HepG2 (cell line): ENCODE measurements at regions not wholly inside any gene's neighbourhood (a gene's known extent, or its start where the extent isn't known, plus 50 kb on each side); places are given as distances from the start of the nearest gene placed in this dataset.

Experiments
- ATAC-seq: fragments of 200-7000 bp; cut with Tn5 transposase; 3 replicates; pipeline ENCODE4 v1.9.1; 2020; ENCODE audit warnings: mild to moderate bottlenecking, moderate library complexity
- BruUV-seq: library from RNA; stranded (reverse); fragments of 400-500 nt; replicated peaks from 2 replicates; lab custom pipeline; 2021; lab: Mats Ljungman, UMichigan
- CTCF ChIA-PET: fragments of 300-600 bp; formaldehyde crosslinking; extraction: SDS; loops from one replicate; lab custom pipeline; 2021; ENCODE audit warnings: low total read pairs, inconsistent platforms, low intra/inter-chr PET ratio; lab: Yijun Ruan, JAX
- POLR2A ChIA-PET: fragments of 350-600 bp; sonication (Branson Sonifier 250); formaldehyde crosslinking; loops from one replicate; lab custom pipeline; 2020; ENCODE audit warnings: antibody characterized with exemption, inconsistent platforms; lab: Yijun Ruan, JAX
- DNase-seq: peaks from one replicate; pipeline ENCODE4 v3.0.0-alpha.2; 2015; ENCODE audit warnings: low spot score
- FAIRE-seq: peaks from 3 replicates; lab custom pipeline; 2011; peaks lifted over from hg19 to GRCh38; lab: Jason Lieb, UNC
- H2AFZ ChIP-seq: one replicate; pipeline ENCODE4 v1.6.1; 2011; ENCODE audit warnings: low read length, inconsistent platforms
- H3K27ac ChIP-seq: fragments of 300-600 bp; 3 replicates; pipeline ENCODE4 v1.8.0; 2011; ENCODE audit warnings: mixed run types, mild to moderate bottlenecking, mixed read lengths, low read length, inconsistent platforms; ENCODE audit not compliant: insufficient read depth; ENCODE audit errors: extremely low read length
- H3K27me3 ChIP-seq, 2 experiments: fragments of 200-600 bp in 1 of 2; 2 replicates in 1 of 2; 3 replicates in 1 of 2; pipeline versions ENCODE4 v1.6.0 to v1.8.0; 2011; ENCODE audit warnings: low read length in 2 of 2, mild to moderate bottlenecking in 2 of 2, moderate library complexity in 2 of 2, inconsistent platforms in 1 of 2; ENCODE audit not compliant: insufficient read depth in 2 of 2, control insufficient read depth in 1 of 2
- H3K36me3 ChIP-seq, 2 experiments: fragments of 200-600 bp in 1 of 2; replicated peaks in 1 of 2; 2 replicates in 1 of 2; 3 replicates in 1 of 2; pipeline versions ENCODE4 v1.5.1 to v1.8.0; 2011; ENCODE audit warnings: low read length in 2 of 2, inconsistent platforms in 1 of 2; ENCODE audit not compliant: insufficient read depth in 2 of 2, control insufficient read depth in 1 of 2
- H3K4me1 ChIP-seq: 2 replicates; pipeline ENCODE4 v1.5.1; 2012; ENCODE audit warnings: low read length, inconsistent platforms; ENCODE audit not compliant: insufficient read depth
- H3K4me2 ChIP-seq: 2 replicates; pipeline ENCODE4 v1.6.0; 2011; ENCODE audit warnings: low read depth, low read length, inconsistent platforms
- H3K4me3 ChIP-seq, 3 experiments: fragments of 200-600 bp in 1 of 3; sonication (generic), shearing (Covaris generic) in 1 of 3; replicated peaks in 1 of 3; 2 replicates each; pipeline ENCODE4 v1.5.1; 2011 to 2016; ENCODE audit warnings: low read length in 3 of 3, inconsistent platforms in 2 of 3, low read depth in 2 of 3, mild to moderate bottlenecking in 2 of 3, control low read depth in 1 of 3, mixed read lengths in 1 of 3; ENCODE audit not compliant: insufficient read depth in 1 of 3
- H3K79me2 ChIP-seq: one replicate; pipeline ENCODE4 v1.6.1; 2011; ENCODE audit warnings: low read length, inconsistent platforms; ENCODE audit not compliant: insufficient read depth
- H3K9ac ChIP-seq: 2 replicates; pipeline ENCODE4 v1.6.0; 2011; ENCODE audit warnings: mild to moderate bottlenecking, low read depth, low read length, inconsistent platforms; ENCODE audit not compliant: insufficient read depth
- H3K9me3 ChIP-seq: 2 replicates; pipeline ENCODE4 v1.5.1; 2012; ENCODE audit warnings: mild to moderate bottlenecking, low read length
- H4K20me1 ChIP-seq: 2 replicates; pipeline ENCODE4 v1.6.0; 2011; ENCODE audit warnings: inconsistent platforms, mild to moderate bottlenecking, low read length, moderate library complexity; ENCODE audit not compliant: insufficient read depth
- FOXJ3 ChIP-seq: sonication (generic); formaldehyde crosslinking; IDR thresholded peaks from 2 replicates; pipeline ENCODE4 v1.4.0; 2020; ENCODE audit warnings: missing genetic modification reagents, mild to moderate bottlenecking, borderline replicate concordance
- FOXM1 ChIP-seq: sonication (generic); formaldehyde crosslinking; IDR thresholded peaks from 2 replicates; pipeline ENCODE4 v1.5.0; 2020; ENCODE audit warnings: missing genetic modification reagents
- GABPA ChIP-seq, 2 experiments: IDR thresholded peaks; 2 replicates each; pipeline ENCODE4 v1.6.1; 2011 to 2016; ENCODE audit warnings: low read depth in 2 of 2, low read length in 1 of 2, missing biosample characterization in 1 of 2, missing genetic modification characterization in 1 of 2
- GFI1 ChIP-seq: sonication (generic); formaldehyde crosslinking; IDR thresholded peaks from 2 replicates; pipeline ENCODE4 v1.5.0; 2020; ENCODE audit warnings: missing genetic modification reagents, mild to moderate bottlenecking, borderline replicate concordance
- MIER3 ChIP-seq: IDR thresholded peaks from 2 replicates; pipeline ENCODE4 v1.6.1; 2016; ENCODE audit warnings: missing compliant biosample characterization, borderline replicate concordance
- MYPOP ChIP-seq: sonication (generic); formaldehyde crosslinking; IDR thresholded peaks from 2 replicates; pipeline ENCODE4 v1.8.1; 2023; ENCODE audit warnings: mild to moderate bottlenecking, moderate library complexity, missing genetic modification reagents
- PCBP1 ChIP-seq: fragments of 200-400 bp; formaldehyde crosslinking; IDR thresholded peaks from 2 replicates; pipeline ENCODE4 v1.6.1; 2017; ENCODE audit warnings: mild to moderate bottlenecking, low read depth, low read length, borderline replicate concordance
- RFXAP ChIP-seq: sonication (generic); formaldehyde crosslinking; IDR thresholded peaks from 2 replicates; pipeline ENCODE4 v1.4.0; 2020; ENCODE audit warnings: missing genetic modification reagents, borderline replicate concordance
- ZNF251 ChIP-seq: sonication (generic); formaldehyde crosslinking; IDR thresholded peaks from 2 replicates; pipeline ENCODE4 v1.9.0; 2021; ENCODE audit warnings: mild to moderate bottlenecking, missing genetic modification reagents
- ZNF883 ChIP-seq: sonication (generic); formaldehyde crosslinking; IDR thresholded peaks from 2 replicates; pipeline ENCODE4 v1.5.1; 2020; ENCODE audit warnings: mild to moderate bottlenecking, missing genetic modification reagents; ENCODE audit errors: not compliant biosample characterization
- ZSCAN5A ChIP-seq: sonication (generic); formaldehyde crosslinking; IDR thresholded peaks from 2 replicates; pipeline ENCODE4 v1.8.0; 2022; ENCODE audit warnings: mild to moderate bottlenecking, missing genetic modification reagents, borderline replicate concordance
- in situ Hi-C: cut with HindIII; loops from 2 replicates; pipeline ENCODE4 v1.10.0; 2017; ENCODE audit warnings: low pct_unique_long_range_greater_than_20kb; ENCODE audit not compliant: extremely low pct_ligation_motif_present
- intact Hi-C: fragments of 100-400 bp; cut with micrococcal nuclease; formaldehyde crosslinking; loops from one replicate; pipeline ENCODE4 v1.10.0; 2022; ENCODE audit not compliant: unreplicated experiment

- no peak overlapping the region for H2AFZ ChIP-seq
- H3K4me2 ChIP-seq: no peak overlapping the region
- no peaks in the 10 kb centered on the region for H4K20me1 ChIP-seq
- ChIA-PET POLR2A (no interaction called here), CTCF (no interaction called here)
- no peak overlapping the region for H3K9ac ChIP-seq
- H3K27ac ChIP-seq: no peak overlapping the region
- no peaks in the 10 kb centered on the region for H3K36me3 ChIP-seq
- intact Hi-C loops (no loop called here), in situ Hi-C loops (no loop called here)
- H3K4me3 ChIP-seq: no peak overlapping the region
- H3K4me1 ChIP-seq: no peaks in the 10 kb centered on the region
- no peaks in the 10 kb centered on the region for H3K27me3 ChIP-seq
- no TSS peak for BruUV-seq
- FAIRE-seq (no peak), ATAC-seq (no peak), DNase-seq (no peak)
- TF ChIP-seq FOXJ3 (no peak), GABPA (IDR thresholded peaks at IDR 0.05; ENCODE audit: low read depth, low read length) (no peak), GABPA (CRISPR knock-in tag; IDR thresholded peaks at IDR 0.05; ENCODE audit: low read depth) (no peak), PCBP1 (no peak), FOXM1 (CRISPR knock-in tag) (no peak), MYPOP (CRISPR knock-in tag) (no peak), RFXAP (CRISPR knock-in tag) (no peak), ZNF883 (CRISPR knock-in tag) (no peak), ZSCAN5A (CRISPR knock-in tag) (no peak), ZNF251 (no peak), GFI1 (CRISPR knock-in tag) (no peak), MIER3 (CRISPR knock-in tag) (no peak)
- TF ChIP-seq, all 625 proteins: peak for 0
- Histone ChIP-seq H3K9me3 (no peaks in the 10 kb centered on the region), H3K79me2 (no peaks in the 10 kb centered on the region)
Observed at GRCh38 chrX:16014171-16014570, 109.2 kb upstream of the GRPR start.
